HUDEP-2 (cell line): ENCODE measurements at regions not wholly inside any gene's neighbourhood (a gene's known extent, or its start where the extent isn't known, plus 50 kb on each side); places are given as distances from the start of the nearest gene placed in this dataset.
A peak's percentile ranks its signal among the peaks of the same experiment; 100 is the strongest.
"Not testable (repeated sequence)": the region's sequence is repeated elsewhere in the genome, so short reads cannot be mapped to it uniquely, and the experiment has no call there.

Experiments used
- DNase-seq, 76 experiments: peaks; one replicate each; lab custom pipeline; 2025; ENCODE audit not compliant: unreplicated experiment in 76 of 76; lab: John Stamatoyannopoulos, UW

DNA sequence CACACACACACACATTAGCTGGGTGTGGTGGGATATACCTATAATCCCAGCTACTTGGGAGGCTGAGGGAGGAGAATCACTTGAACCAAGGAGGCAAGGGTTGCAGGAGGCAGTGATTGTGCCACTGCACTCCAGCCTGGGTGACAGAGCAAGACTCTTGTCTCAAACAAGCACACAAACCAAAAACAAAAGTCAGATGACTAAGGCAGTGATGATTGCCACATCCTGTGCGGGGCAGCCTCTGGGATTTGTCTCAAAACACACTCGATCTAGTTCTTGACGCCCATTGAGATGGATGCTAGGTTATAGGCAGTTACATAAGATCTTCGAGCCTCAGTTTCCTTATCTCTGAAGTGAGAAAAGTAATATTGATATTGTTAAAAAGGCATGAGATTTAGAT is 57.8 kb upstream of the NBPF8 start:
- DNase-seq, result not testable (repeated sequence)

GRCh38 chr1:120356170-120356569 is 58.7 kb upstream of the NBPF8 start:
- peak in 35 of 76 experiments; percentile 0 to 53 (median 13) for DNase-seq

DNA sequence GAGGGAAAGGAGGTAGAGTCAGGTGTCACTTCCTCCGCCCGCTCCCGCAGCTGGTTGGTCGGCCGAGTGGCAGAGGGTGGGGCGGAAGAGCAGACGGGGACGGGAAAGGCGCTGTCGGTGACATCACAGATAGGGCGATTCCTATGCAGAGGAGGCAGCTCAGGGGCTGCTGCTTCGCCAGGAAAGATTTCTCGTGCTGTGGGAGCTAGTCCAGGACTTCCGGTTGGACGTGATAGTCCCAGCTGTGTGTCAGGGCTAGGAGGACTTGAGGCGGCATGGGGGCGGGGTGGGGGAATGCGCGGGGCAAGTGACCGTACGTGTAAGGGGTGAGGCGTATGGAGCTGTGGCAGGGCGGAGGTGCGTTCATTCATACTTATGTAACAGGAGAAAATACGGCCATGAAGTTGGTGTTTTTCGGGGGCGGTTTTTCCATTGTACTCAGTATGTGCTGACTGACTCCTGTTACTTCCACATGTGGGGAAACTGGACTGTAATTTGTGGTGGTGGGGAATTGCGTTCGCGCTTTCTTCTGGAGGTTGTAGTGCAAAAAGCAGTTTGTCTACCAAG is 60.1 kb upstream of the NBPF8 start:
- peak in 56 of 76 experiments; percentile 0 to 80 (median 43) for DNase-seq

GRCh38 chr1:120342231-120343073 is 72.4 kb upstream of the NBPF8 start:
- not testable (repeated sequence) for DNase-seq

DNA sequence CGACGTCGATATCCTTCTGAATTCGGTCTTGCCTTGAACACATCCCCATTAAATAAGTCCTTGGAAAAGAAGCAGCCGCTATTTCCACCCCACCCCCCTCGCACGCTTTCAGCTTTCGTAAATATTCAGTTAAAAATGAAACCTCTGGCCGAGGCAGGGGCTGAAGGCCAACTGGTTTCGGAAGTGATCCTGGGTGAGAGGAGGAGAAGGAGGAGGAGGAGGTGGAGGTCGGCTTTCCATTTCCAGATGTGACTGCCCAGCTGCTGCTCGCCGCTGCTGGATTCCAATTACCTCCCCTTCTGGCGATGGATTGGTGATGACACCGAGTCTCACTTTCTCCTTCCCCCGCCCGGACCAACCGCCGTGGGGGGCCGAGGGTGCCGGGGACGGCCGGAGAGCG is 73.1 kb upstream of the NBPF8 start:
- peak in 2 of 76 experiments; percentile 1 to 4 for DNase-seq

DNA sequence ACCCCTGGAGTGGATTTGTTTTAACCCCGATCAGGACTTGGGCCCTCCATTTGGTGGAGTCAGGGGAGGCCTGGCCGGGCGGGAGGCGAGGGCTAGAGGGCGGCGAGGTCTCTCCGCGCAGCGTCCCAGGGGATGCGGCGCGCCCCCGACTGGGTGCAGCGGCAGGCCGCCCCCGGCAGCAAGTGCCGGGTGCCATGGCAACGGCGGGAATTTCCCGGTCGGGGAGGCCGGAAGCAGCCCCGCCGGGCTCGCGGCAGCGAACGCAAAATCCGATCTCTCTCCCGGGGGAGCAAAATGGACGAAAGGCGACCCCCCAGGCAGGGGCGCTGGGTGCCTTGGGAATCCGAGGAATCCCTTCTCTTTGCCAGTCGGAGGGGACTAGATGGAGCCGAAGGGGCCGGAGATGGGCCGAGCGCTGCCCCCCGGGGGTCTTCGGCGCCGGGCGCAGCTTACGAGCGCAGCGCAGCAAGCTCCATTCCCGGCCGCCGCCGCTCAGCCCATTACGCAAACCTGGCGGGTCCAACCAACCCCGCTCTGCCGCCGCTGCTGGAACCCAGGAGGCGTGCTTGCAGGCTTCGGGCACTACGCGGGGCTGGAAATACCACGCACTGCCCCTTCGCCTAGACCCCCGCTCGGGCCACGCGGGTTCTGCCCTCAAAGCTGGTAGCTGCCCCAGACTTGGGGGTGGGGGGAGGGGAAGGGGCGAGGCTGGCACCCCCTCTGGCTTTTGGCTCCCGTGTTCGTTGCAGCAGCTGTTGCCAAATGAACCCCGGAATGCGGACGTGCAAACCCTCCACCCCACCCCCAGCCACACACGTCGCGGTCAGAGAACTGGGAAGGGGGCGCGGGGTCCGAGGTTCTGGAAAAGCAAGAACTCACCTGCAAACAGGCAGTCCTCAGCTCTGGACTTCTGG is 73.7 kb upstream of the NBPF8 start:
- not testable (repeated sequence) for DNase-seq

DNA sequence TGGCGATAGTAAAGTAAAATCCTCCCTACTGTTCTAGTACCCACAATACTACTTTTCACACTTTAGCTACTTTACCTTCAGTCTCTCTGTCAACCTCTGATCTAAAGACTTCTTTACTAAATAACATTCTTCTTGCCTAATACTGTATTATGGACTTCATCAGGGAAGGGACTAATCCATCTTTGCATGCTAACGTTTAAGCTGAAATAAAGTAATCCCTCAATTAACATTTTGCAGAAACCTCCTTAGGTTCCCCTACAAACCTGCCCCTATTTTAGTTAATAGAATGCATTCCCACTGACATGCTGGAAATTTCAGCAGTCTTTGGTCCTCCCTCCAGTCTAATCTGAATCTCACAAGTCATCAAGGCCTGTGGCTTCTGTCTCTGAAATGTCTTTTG is 99.1 kb upstream of the NBPF8 start:
- DNase-seq, result not testable (repeated sequence)

DNA sequence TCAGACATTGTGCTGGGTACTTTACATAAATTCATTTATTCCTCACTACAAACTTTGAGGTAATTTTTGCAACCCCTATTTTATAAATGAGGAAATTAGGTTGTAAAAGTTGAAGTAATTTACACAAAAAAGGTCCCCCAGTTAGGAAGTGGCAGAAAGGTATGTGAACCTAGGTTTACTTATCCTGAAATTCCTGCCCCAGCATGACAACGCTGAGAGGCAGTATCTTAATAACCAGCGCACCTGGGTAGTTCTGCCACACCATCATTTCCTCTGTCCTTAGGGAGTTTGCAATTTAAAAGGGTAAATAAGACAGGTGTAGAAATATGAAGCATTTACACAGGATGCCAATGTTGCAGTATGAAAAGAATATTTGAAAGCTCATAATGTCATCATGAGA is 102.9 kb upstream of the NBPF8 start:
- DNase-seq, result not testable (repeated sequence)

DNA sequence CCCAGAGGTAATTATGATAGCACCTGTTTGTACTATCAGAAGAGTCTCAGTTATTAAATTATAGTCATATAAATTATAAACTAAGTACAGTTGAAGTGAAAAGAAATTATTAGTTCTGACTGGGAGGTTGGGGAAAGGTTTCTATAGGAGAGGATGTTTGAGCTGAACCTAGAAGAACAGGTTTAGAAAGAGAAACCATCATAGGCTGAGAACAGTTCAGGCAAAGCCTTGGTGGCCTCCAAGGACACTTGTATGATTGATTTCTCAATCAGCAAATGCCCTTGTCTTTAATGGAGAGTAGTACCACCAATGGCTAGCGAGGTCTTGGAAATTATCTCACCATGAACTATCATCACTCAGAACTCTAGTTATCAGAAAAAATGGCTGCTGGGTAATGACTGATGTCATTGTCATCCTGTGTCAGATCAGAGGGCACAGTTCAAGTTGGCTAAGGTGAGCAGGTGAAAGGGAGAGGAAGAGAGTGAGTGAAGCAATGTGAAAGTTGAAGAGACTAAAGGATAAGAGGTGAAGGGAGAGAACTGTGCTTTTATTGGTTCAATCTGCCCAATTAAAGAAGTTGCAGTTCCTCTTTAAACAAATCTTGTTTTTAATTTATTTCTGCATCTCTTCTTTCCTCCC is 105.8 kb upstream of the NBPF8 start:
- DNase-seq, result not testable (repeated sequence)

DNA sequence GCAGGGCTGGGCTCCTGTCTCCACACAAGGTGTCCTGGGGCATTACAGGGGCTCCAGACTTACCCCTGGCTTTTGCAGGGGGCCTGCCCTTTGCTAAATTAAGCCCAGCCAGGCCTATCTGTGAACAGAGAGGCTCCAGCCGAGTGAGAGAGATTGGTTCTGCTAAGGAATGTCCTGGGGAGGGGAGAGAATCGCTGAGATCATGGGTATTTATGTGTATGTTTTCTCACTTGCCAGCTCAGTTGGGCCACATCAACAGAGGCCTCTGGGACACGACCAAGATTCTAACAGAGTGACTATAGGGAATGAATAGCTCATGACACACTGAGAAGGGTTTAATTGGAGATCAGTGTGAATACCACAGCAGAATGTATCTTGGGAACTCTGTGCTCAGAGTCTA is 109.8 kb upstream of the NBPF8 start:
- DNase-seq, result not testable (repeated sequence)

GRCh38 chr1:120304341-120304740 is 110.5 kb upstream of the NBPF8 start:
- not testable (repeated sequence) for DNase-seq

- DNase-seq, result not testable (repeated sequence)
These were observed 115.3 kb upstream of the NBPF8 start for GRCh38 chr1:120299433-120300057.

DNA sequence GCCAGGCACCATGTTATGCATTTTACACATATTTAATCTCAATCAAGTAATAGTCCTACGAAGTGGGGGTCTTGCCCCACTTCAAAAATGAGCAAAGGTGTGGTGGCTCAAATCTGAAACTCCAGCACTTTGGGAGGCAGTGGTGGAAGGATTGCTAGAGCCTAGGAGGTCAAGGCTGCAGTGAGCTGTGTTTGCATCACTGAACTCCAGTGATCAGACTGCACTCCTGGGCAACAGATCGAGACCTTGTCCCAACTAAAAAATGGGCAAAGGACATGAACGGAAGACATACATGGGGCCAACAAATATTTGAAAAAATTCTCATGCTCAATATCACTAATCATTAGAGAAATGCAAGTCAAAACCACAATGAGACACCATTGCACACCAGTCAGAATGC is 116.3 kb upstream of the NBPF8 start:
- DNase-seq, result not testable (repeated sequence)

GRCh38 chr1:120297345-120297953 is 117.4 kb upstream of the NBPF8 start:
- DNase-seq, result not testable (repeated sequence)

- not testable (repeated sequence) for DNase-seq
These were observed 113.8 kb upstream of the SEC22B start for GRCh38 chr1:120290105-120290504.

DNA sequence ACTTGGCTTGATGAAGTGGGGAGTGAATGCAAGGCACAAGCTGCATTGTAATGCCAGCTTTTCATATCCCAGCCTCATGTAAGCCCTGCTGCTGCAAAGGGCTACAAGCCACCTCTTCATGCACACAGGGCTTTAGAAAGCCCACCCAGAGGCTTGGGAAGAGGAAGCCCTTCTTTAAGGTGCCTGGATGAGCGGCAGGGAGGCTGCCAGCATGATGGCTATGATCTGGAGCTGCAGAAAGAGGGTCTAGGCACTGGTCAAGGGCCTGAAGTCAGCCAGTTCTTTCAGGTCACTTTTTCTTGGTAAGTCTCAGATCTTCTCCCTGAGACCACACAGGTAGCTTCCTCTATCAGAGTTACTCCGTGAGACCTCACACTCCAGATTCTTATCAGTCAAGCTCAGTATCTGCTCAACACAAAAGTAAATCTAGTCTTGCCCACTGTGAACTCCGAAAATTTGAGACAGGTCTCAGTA is 113.3 kb upstream of the SEC22B start:
- DNase-seq, result not testable (repeated sequence)

GRCh38 chr1:120288814-120289600 is 112.7 kb upstream of the SEC22B start:
- not testable (repeated sequence) for DNase-seq

- not testable (repeated sequence) for DNase-seq
These were observed 111.8 kb upstream of the SEC22B start for GRCh38 chr1:120288167-120288566.
